NB4 (cell line): ENCODE measurements at regions not wholly inside any gene's neighbourhood (a gene's known extent, or its start where the extent isn't known, plus 50 kb on each side); places are given as distances from the start of the nearest gene placed in this dataset.

Experiments
- DNase-seq: peaks from one replicate; pipeline ENCODE4 v3.0.0; 2010; ENCODE audit warnings: low read depth
- H3K4me3 ChIP-seq: one replicate; pipeline ENCODE4 v1.5.1; 2011; ENCODE audit warnings: mild to moderate bottlenecking, low read depth, low read length, moderate library complexity
- CTCF ChIP-seq: IDR thresholded peaks from one replicate; pipeline ENCODE4 v1.5.1; 2012; ENCODE audit warnings: low read depth, low read length
- MAX ChIP-seq: IDR thresholded peaks from 2 replicates; pipeline ENCODE4 v1.6.1; 2011; ENCODE audit warnings: low read depth, low read length
- MYC ChIP-seq: IDR thresholded peaks from 2 replicates; pipeline ENCODE4 v1.6.1; 2011; ENCODE audit warnings: low read depth, low read length
- POLR2A ChIP-seq: IDR thresholded peaks from 2 replicates; pipeline ENCODE4 v1.6.1; 2011; ENCODE audit warnings: mild to moderate bottlenecking; ENCODE audit not compliant: insufficient read length; ENCODE audit errors: extremely low read depth

- no peak for TF ChIP-seq MAX
- TF ChIP-seq CTCF = no peak
- no peak for TF ChIP-seq POLR2A
- no peak for TF ChIP-seq MYC
- DNase-seq = no peak
- no peak overlapping the region for H3K4me3 ChIP-seq
These were observed 136.3 kb downstream of the DIO2 start for GRCh38 chr14:80074900-80075574.

GRCh38 chr14:80059041-80059440 is 152.3 kb downstream of the DIO2 start:
- H3K4me3 ChIP-seq = no peak overlapping the region
- no peak for TF ChIP-seq MYC
- DNase-seq = no peak

GRCh38 chr14:80056497-80056801 is 154.9 kb downstream of the DIO2 start:
- DNase-seq = no peak
- H3K4me3 ChIP-seq = no peak overlapping the region
- TF ChIP-seq MYC = no peak
- no peak for TF ChIP-seq MAX
- TF ChIP-seq CTCF = no peak
- no peak for TF ChIP-seq POLR2A

GRCh38 chr14:80055667-80056496 is 155.4 kb downstream of the DIO2 start:
- no peak for TF ChIP-seq MYC
- peak; percentile 69 for TF ChIP-seq CTCF
- no peak for TF ChIP-seq POLR2A
- no peak overlapping the region for H3K4me3 ChIP-seq
- peak; percentile 38 for DNase-seq

- H3K4me3 ChIP-seq = no peak overlapping the region
- DNase-seq = no peak
- no peak for TF ChIP-seq MAX
- no peak for TF ChIP-seq CTCF
- TF ChIP-seq POLR2A = no peak
- TF ChIP-seq MYC = no peak
These were observed 156.1 kb downstream of the DIO2 start for GRCh38 chr14:80055226-80055625.

- TF ChIP-seq MYC (no peak), MAX (no peak), CTCF (no peak), POLR2A (no peak)
- no peak overlapping the region for H3K4me3 ChIP-seq
- no peak for DNase-seq
These were observed 157.3 kb downstream of the DIO2 start for GRCh38 chr14:80054020-80054419.
